ENCODE measurements at regions not wholly inside any gene's neighbourhood (a gene's known extent, or its start where the extent isn't known, plus 50 kb on each side); places are given as distances from the start of the nearest gene placed in this dataset.

DNA sequence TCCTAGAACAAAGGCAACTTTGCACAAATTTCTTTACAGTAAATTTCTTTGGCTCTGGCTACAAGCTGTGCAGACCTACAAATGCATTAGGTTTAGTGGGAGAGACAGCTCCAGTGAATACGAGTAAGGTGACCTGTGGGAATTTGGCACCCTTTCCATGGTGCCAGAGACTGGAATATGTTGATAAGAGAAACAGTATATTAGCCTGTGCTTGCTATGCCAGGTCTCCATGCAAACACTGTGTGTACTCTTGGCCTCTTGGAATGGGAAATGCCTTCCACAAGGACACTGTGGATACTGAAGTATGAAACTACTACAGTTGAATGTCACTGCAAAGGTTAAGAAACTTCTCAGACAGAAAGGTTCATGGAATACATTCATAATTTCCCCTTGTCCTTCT lies 458.5 kb downstream of the IRX1 start:
- no peak for TF ChIP-seq POLR2A (IDR thresholded peaks at IDR 0.05)
- TF ChIP-seq, protein P1, sequence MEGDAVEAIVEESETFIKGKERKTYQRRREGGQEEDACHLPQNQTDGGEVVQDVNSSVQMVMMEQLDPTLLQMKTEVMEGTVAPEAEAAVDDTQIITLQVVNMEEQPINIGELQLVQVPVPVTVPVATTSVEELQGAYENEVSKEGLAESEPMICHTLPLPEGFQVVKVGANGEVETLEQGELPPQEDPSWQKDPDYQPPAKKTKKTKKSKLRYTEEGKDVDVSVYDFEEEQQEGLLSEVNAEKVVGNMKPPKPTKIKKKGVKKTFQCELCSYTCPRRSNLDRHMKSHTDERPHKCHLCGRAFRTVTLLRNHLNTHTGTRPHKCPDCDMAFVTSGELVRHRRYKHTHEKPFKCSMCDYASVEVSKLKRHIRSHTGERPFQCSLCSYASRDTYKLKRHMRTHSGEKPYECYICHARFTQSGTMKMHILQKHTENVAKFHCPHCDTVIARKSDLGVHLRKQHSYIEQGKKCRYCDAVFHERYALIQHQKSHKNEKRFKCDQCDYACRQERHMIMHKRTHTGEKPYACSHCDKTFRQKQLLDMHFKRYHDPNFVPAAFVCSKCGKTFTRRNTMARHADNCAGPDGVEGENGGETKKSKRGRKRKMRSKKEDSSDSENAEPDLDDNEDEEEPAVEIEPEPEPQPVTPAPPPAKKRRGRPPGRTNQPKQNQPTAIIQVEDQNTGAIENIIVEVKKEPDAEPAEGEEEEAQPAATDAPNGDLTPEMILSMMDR (IDR thresholded peaks at IDR 0.05) = no peak

All from esophagus squamous epithelium (tissue), 4 donors.